GM21515 (cell line): ENCODE measurements at regions not wholly inside any gene's neighbourhood (a gene's known extent, or its start where the extent isn't known, plus 50 kb on each side); places are given as distances from the start of the nearest gene placed in this dataset.
"Not testable (repeated sequence)": the region's sequence is repeated elsewhere in the genome, so short reads cannot be mapped to it uniquely, and the experiment has no call there.

Experiments used
- ATAC-seq: cut with Tn5 transposase; IDR thresholded peaks from one replicate; pipeline ENCODE4 v1.9.1; 2021; ENCODE audit not compliant: unreplicated experiment

- no peak for ATAC-seq
Measured at GRCh38 chr15:89024418-89024817, 63.8 kb upstream of the ABHD2 start.

GRCh38 chr15:89026167-89026566 is 62.1 kb upstream of the ABHD2 start:
- ATAC-seq, result no peak

GRCh38 chr15:89028036-89028435 is 60.2 kb upstream of the ABHD2 start:
- no peak for ATAC-seq

- no peak for ATAC-seq
Measured at GRCh38 chr15:89030311-89030710, 57.9 kb upstream of the ABHD2 start.

- not testable (repeated sequence) for ATAC-seq
Measured at GRCh38 chr15:89031637-89032285, 56.5 kb upstream of the ABHD2 start.

DNA sequence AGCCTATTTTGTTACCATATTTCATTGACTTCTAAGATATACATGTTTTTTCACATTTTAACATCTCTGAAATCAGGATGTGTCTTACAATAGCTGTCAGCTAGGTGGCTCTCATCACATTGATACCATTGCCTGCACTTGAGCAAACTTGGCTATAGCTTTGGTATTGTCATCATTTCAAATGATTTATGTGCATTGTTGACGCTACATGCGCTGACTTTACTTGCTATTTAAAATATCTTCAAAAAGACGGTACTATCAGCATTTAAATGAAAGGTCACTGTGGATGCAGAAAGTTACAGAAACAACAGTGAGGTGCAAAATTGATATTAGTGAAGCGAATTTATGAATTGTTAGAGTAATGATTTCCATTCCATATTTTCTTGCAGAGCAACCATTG is 54.0 kb upstream of the ABHD2 start:
- no peak for ATAC-seq

DNA sequence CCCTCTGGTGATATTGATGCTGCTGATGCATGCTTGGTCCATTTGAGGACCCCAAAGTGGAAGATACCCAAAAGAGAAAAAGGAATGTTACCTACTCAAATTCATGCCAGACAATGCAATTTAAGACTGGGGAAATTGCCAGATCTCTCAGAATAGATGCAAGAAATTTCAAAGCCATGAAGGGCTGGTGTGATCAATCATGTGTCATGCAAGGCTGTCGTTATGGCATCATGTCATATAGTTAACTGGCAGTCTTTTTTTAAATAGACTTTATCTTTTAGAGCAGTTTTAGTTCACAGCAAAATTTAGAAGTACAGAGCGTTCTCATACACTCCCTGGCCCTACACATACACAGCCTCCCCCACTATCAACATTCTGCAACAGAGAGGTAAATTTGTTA is 53.1 kb upstream of the ABHD2 start:
- no peak for ATAC-seq

DNA sequence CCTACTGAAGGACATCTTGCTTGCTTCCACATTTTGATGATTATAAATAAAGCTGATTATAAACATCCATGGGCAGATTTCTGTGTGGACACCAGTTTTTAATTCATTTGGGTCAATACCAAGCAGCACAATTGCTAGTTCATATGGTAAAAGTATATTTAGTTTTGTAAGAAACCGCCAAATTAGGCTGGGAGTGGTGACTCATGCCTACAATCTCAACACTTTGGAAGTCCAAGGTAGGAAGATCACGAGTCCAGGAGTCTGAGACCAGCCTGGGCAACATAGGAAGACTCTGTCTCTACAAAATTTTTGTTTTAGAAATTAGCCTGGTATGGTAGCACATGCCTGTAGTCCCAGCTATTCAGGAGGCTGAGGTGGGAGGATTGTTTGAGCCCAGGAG is 52.6 kb upstream of the ABHD2 start:
- ATAC-seq, result no peak

DNA sequence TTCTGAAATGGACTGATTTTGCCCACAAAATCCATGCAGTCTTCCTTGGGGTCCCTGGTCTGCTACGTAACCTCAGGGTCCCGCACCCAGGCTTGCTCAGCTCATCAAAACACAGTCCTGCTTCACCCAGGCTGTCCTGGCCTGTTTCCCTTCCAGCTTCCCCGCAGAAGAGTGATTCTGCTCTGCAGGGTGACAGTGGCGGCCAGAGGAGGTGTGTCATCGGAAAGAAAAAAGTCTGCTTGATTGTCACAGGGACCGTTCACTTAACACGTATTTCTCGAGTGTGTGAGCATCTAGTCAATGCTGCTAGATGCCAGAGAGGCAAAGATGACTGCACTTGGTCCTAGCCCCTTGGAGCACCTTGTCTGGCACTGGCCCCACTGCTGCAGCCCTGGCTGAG is 50.1 kb upstream of the ABHD2 start:
- ATAC-seq, result no peak
